A549 (cell line): ENCODE measurements at regions not wholly inside any gene's neighbourhood (a gene's known extent, or its start where the extent isn't known, plus 50 kb on each side); places are given as distances from the start of the nearest gene placed in this dataset.

ENCODE experiments used
- CTCF ChIP-seq: fragments of >200 bp; sonication (Bioruptor Twin); formaldehyde crosslinking; IDR thresholded peaks from 3 replicates; pipeline ENCODE4 v1.5.1; 2016
- SREBF2 ChIP-seq: fragments of 450-650 bp; IDR thresholded peaks from 2 replicates; pipeline ENCODE4 v1.6.1; 2014; ENCODE audit warnings: mild to moderate bottlenecking, moderate library complexity

- TF ChIP-seq SREBF2 (no peak), CTCF (no peak)
These were observed 618.3 kb upstream of the LRRC4C start for GRCh38 chr11:42077794-42078193.
